ENCODE measurements at regions not wholly inside any gene's neighbourhood (a gene's known extent, or its start where the extent isn't known, plus 50 kb on each side); places are given as distances from the start of the nearest gene placed in this dataset.

- TF ChIP-seq POLR2A (IDR thresholded peaks at IDR 0.05; ENCODE audit: low read length) (no peak), GATA1 (IDR thresholded peaks at IDR 0.05; ENCODE audit: low read depth, low read length) (no peak)
Observed at GRCh38 chr5:125207856-125208255, 461.4 kb upstream of the ZNF608 start.

All from erythroblast (primary cell).